Activated T-cell treated with anti-CD3 and anti-CD28 coated beads, Interleukin-2, amount 50 U/mL, for 48 hours (primary cell): ENCODE measurements at regions not wholly inside any gene's neighbourhood (a gene's known extent, or its start where the extent isn't known, plus 50 kb on each side); places are given as distances from the start of the nearest gene placed in this dataset.

Experiments
- DNase-seq, 2 experiments: peaks; one replicate each; pipeline ENCODE4 v3.0.0-alpha.2; 2020

- no peak for DNase-seq
These were observed 56.4 kb downstream of the CD24 start for GRCh38 chr6:106918115-106918514.

DNA sequence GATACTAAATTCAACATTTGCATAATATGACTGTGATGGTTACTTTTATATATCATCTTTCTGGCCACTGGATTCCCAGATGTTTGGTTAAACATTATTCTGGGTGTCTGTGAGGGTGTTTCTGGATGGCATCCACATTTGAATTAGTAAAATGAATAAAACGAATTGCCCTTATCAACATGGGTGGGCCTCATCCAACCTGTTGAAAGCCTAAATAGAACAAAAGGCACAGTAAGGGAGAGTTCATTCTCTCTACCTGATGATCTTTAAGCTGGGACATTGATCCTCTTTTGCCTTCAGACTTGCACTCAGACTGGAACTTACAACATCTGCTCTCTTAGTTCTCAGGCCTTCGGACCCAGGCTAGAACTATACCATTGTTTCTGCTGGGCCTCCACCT lies 57.6 kb downstream of the CD24 start:
- DNase-seq: no peak

GRCh38 chr6:106913676-106914280 lies 60.8 kb downstream of the CD24 start:
- DNase-seq: no peak

GRCh38 chr6:106913111-106913510 lies 61.4 kb downstream of the CD24 start:
- no peak for DNase-seq

- no peak for DNase-seq
These were observed 62.4 kb downstream of the CD24 start for GRCh38 chr6:106912091-106912490.

DNA sequence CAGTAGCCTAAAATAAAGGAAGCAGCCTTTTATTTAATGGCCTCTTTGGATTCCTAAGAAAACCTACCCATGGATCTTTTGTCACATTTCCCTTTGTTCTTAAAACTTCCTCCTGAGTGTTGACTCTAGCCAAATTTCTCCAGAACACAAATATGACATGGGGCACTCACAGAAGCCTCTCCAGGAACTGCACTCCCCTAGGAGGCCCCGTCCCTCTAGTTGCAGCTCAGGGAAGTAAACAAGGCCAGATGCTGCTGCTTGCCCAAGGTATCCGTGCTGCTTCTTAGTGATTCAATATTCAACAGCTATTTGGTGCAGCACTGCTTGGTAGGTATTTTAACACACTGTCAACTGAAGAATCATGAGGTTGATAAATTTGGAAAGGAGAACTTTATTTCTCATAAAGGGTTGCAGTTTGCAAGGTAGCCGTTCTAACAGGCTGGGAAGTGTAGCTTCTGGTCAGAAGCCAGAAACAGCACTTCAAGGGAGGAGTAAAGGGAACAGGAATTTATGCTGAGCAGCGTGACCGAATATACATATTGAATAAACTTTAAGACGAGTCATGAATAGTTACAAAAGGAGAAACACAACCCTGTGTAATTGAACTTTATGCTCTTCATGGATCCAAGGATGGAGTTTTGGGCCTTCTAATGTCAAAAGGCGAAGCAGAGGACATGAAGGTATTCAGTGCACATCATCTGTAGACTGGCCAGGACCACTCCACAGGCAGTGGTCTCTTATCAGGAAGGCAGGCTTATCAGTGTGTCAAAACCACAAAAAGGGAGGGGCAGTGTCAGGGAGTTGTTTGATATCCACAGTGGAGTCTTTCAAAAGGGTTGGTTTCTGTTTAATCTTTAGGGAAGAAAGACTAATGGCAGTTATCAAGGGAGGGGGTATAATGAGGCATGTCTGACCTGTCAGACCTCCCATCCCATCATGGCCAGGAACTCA lies 63.3 kb downstream of the CD24 start:
- DNase-seq: no peak

DNA sequence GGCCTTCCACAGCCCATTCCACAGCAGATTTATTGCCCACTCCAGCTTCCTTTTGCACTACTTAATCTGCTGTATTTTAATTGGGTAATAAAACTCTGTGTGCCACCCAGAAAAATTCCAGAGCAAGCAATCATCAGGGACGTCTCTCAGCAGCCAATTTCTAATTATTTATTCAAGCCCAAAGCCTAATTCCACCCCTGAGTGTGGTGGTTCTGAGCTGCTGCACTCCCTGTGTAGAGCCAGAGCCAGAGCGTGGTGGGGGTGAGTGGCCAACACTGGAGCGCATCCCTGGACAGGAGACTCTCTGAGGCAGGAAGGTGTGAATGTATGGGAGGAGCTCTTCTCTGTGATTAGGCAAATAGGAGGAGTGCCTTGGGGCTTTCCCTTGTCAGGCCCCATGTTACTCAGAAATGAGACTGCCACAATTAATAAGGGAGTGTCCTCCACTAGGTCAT lies 66.1 kb downstream of the CD24 start:
- DNase-seq: no peak

DNA sequence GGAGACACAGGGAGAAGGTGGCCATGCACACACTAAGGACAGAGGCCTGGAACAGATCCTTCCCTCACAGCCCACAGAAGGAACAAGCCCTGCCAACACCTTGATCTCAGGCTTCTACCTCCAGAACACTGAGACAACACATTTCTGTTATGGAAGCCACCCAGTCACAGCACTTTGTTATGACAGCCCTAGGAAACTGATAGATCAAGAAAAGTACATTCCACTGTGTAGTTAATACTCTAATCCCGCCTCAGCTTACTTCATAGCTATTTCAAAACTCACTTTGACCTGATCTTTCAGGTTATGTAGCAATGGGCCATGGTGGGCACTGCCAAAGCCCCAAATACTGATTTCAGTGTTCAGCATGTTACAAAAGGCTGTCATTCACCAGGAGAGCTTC lies 66.8 kb downstream of the CD24 start:
- DNase-seq: no peak

DNA sequence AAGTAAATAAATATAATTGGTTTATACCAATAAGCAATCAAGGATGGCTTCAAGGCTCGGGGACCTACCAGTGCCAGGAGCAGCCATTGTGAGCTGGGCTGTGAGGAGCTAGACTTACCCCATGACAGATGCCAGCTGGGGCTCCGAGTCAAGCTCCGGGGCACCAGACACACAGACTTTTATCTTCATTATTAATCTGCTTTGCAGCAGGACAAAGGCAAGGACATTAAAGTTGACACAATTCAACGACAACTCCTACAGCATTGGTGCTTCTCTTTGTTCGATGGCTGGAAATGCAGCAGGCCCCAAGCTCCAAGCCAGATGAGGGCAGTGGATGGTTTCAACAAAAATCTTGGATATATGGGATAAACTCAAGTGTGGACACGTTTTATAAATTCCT lies 68.3 kb downstream of the CD24 start:
- no peak for DNase-seq

GRCh38 chr6:106903299-106903698 lies 71.2 kb downstream of the CD24 start:
- DNase-seq: no peak

DNA sequence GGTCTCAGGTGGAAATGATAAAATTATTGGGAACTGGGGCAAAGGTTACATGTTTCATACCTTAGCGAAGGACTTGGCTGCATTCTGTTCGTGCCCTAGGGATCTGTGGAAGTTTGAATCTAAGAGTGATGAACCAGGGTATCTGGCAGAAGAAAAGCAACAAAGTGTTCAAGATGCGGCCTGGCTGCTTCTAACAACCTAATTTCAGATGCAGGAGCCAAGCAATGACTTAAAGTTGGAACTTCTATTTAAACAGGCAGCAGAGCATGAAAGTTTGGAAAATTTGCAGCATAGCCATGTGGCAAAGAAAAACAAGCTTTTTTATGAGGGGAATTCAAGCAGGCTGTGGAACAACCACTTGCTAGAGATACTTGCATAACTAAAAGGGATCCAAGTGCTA lies 73.5 kb downstream of the CD24 start:
- no peak for DNase-seq

DNA sequence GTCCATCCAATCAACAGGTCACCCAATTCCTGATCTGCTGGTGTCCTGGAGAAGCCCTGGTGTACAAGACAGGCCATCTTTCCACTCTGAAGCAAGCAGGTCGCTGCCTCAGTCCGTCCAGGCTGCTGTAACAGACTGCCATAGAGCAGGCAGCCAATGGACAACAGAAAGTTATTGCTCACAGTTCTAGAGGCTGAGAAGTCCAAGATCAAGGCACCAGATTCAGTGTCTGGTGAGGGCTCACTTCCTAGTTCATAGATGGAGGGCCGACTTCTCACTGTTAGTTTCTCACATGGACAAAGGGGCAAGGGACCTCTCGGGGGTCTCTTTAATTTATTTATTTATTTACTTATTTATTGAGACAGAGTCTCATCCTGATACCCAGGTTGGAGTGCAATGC lies 74.8 kb downstream of the CD24 start:
- no peak for DNase-seq

DNA sequence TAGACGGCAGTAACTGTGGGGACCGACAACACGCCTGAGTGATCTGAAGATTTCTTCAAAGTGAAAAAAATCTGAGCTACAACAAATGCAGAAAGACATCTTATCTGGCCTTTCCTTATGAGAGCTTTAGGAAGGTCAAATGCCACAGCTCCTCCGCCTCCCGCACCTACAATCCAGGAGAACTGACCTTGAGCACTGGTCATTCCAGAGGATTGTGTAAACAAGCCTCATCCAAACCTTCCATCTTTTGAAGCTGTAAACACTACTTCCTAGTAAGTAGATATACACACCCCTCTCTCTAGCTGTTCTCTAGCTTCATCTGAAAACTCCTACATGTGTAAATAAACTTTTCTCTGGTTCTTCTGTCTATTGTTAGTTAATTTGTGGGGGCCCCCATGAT lies 76.9 kb downstream of the CD24 start:
- no peak for DNase-seq

GRCh38 chr6:106895703-106896040 lies 78.9 kb downstream of the CD24 start:
- DNase-seq: no peak

DNA sequence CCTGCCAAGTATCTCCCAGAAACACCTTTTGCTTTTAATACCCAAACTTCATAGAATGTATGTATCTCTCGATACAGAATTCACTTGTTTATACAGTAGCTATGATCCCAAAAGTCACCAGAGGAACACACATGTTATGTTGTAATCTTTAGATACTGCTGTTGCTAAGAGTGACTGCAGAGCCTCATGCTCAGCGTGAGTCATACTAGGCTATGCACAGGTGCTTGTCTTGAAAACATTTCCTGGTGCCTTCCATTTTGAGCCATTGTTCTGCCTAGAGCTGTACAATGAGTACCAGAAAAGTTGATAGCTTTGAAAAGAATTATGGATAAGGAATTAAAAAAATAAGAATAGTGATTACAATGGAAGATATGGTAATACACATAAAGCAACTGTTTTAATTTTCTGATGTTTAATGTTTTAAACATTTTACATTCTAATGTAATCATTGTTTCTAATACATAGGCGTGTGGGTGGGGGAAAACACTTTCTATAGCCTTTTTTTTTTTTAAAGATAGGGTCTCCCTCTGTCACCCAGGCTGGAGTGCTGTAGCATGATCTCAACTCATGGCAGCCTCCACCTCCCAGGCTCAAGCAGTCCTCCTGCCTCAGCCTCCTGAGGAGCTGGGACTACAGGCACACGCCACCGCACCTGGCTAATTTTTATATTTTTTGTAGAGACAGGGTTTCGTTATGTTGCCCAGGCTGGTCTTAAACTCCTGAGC lies 79.4 kb downstream of the CD24 start:
- no peak for DNase-seq

GRCh38 chr6:106892186-106892585 lies 82.3 kb downstream of the CD24 start:
- DNase-seq: no peak

DNA sequence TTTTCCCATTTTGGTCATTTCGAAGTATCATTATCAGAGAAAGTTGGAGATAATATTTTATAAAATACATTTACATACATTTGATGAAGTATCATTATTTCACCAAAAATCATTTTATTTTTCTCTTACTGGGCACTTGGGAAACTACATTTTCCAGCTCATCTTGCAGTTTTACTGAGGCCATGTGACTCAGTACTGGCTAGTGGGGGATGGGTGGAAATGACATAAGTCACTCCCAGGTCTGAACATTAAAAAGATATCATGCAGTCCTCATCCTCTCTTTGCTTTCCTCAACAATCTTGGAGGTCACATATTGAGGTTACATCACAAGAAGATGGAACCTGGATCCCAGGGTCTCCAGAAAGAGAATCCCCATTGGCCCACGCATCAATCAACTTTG lies 84.1 kb downstream of the CD24 start:
- no peak for DNase-seq

DNA sequence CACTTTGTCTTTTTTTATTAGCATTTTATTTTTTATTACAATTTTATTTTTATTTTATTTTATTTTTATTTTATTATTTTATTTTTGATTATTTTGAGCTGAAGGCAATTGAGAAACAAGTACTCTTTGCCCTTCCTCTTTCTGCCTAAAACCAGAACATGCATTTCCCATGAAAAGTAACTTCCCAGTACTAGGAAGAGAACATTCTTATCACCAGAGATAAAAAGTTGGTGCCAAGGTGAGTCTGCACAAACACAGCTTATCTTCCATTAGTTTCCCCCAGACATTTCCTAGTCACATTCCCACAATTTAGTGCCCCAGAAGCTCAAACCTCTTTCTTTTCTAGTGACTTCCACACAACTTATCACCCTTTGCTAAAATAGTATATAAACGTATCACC lies 84.8 kb downstream of the CD24 start:
- no peak for DNase-seq

DNA sequence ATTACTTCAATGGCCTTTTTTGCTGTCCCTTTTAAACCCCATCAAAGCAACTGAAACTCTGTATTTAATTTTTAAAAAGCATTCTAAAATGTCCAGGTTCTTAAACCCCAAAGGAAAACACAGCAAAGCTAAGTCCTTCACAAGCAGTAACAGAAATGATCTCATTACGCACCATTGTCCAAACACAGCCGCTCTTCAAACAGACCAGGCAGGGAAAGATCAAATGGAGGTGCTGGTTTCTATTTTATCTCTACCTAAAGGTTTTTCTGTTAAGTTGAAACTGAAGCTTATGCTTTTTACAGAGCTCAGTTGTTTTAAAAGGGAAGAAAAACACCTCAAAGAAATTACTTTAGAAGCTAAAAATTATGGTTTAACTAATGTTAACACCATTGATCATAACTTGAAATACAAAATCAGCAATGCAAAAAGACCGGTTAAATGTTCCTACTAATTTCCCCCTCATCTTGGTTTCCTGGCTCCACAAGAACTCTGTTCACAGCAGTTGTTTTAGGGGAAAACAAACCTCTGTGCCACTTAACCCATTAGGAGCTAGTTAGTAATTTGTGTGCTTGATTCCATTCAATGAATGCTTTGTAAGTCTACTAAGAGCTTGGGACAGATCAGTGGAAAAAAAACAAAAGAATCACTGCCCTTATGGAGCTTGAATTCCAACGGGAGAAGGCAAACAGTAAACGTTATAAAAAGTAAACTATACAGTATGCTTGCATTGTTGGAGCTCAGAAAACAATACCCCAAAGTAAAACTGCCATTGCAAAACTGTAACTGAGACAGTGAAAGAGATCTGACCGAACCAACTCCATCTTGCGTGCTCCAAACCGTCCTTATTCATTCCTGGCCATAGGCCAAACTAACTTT lies 87.4 kb downstream of the CD24 start:
- DNase-seq: no peak

GRCh38 chr6:106886081-106886843 lies 88.3 kb downstream of the CD24 start:
- DNase-seq: no peak

DNA sequence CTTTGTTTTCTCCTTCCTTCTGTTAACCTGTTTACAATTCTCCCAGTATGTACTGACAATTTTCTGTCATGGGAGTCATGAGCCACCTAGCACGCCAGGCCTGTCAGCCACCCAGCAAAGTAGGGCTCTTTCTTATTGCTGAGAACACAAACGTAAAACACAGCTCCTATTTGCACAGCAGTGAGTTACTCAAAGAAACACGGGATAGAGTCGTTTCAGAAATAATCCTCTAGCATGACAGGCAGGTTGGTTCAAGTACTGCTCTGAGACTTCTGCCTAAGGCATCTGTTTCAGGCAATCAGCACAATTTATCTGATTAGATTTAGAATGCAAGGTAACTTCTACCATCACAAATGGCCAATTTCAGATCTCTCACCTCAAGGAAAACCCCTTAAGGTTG lies 88.8 kb downstream of the CD24 start:
- DNase-seq: no peak

GRCh38 chr6:106884576-106884975 lies 90.0 kb downstream of the CD24 start:
- no peak for DNase-seq
